Astrocyte of the hippocampus (primary cell): ENCODE measurements at regions not wholly inside any gene's neighbourhood (a gene's known extent, or its start where the extent isn't known, plus 50 kb on each side); places are given as distances from the start of the nearest gene placed in this dataset.
"Not testable (repeated sequence)": the region's sequence is repeated elsewhere in the genome, so short reads cannot be mapped to it uniquely, and the experiment has no call there.

Experiments used
- DNase-seq: peaks from one replicate; pipeline ENCODE4 v3.0.0; 2011; ENCODE audit warnings: low read depth, low spot score

- DNase-seq = no peak
These were observed 201.2 kb downstream of the BCHE start for GRCh38 chr3:165635791-165636683.

GRCh38 chr3:165624761-165625160, 212.5 kb downstream of the BCHE start:
- peak; percentile 5 for DNase-seq

DNA sequence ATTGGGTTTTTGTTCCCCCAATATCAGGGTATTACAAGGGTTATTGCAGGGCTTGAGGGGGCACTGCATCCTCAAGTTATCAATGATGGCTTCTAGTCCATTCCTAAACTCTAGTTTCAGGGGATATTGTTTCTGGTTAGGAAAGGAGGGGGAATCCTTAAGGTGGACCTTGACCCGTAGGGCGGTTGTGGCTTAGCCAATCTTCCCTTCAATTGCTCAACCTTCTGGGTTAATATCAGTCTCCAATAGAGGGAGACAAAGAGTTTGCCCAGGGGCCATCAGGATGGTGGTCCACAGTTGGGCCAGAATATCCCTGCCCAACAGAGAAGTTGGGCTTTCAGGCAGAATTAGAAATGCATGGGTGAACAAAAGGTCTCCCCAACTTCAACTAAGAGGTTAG, 214.9 kb downstream of the BCHE start:
- no peak for DNase-seq

DNA sequence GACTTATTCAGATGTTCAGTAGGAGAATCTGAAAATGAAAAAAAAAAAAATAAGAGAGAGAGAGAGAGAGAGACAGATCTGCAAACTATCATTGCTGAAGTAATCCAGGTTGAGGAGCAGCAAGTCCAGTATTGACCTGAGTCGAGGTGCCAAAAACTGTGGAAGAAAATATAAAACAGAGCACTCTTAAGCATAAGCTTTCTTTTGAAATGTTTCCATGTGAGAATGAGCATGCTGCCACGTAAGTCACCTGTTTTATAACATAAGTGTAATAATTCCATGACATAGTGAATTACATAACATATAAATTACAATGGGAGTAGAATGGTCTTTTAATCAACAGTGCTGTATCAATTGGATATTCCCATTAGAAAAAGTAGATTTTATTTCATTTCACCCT, 218.2 kb downstream of the BCHE start:
- no peak for DNase-seq

- no peak for DNase-seq
These were observed 220.1 kb downstream of the BCHE start for GRCh38 chr3:165617134-165617533.

DNA sequence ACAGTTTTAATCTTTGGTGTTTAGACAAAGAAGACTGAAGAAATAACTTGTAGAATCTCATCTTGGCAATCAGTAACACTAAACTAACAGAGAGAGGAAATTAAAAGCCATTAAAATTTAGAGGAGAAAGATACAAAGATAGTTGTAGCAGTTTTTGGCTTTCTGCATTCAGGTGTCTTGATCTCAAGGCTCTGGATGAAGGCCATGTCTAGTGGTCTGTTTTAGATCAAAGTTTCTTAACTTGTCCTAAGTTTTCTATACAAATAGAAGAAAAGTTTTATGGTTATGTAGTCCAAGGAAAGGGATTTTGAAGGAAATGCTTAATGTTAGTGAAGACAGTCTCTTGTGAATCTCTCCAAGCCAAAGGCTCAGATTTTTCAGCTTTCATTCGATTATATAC, 222.9 kb downstream of the BCHE start:
- DNase-seq = no peak

DNA sequence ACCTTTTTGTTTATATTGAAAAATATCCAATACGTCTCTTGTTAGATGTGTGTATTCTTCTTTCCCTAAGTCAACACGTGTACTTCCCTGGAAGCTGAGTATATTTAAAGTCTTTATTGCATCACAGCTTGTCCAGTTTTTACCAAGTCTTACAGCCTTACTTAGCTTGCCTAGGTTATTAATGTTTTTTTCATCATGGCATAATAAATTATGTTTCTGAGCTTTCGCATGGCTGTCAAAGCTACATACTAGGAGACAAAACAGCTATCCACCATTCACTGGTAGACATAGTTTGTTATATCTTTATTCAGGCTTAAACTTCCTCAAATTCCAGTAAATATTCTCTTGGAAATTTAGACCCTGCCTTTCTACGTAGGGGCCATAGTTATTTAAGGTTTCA, 224.2 kb downstream of the BCHE start:
- no peak for DNase-seq

DNA sequence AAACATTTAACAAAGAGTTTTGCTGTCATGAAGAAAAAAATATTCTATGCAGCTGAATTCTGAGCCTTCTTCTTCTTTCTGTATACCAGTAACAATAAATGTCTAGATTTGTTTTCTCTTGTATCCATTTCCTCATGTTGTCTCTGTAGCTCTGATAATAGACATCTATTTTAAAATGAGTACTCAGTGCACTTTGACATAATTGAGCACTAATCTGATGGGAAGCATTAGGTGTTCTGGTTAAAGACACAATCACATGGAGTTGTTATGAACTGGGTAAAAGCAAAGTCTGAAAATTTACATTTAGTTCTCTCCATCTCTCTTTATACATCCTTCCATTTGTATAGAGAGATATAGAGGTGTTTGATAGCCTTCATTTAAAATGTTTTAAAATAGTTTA, 230.0 kb downstream of the BCHE start:
- no peak for DNase-seq

GRCh38 chr3:165603196-165603595, 234.0 kb downstream of the BCHE start:
- DNase-seq = no peak

GRCh38 chr3:165572566-165572965, 264.7 kb downstream of the BCHE start:
- DNase-seq = not testable (repeated sequence)

DNA sequence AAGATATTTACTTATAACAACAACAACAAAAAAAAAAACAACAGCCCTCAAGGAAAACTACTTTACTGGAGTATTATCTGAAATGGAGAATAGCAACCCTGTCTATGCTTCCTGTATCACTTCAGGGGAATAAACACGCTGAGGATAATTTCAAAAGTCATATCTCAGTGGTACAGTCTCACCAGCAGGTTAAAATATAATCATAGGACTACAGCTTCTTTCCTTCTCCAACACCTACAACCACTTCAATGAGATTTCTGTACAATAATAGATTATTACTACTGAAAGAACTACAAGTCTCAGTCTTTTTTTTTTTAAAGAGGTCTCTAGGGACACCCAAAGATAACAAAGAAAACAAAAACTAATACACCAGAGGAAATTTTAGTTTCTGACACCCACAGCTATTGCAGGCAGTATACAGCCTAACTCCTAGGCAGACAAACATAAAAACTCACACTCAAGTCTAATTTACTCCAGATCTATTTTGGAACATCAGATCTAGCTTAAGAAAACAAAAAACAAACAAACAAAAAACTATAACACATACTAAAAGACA, 268.2 kb downstream of the BCHE start:
- no peak for DNase-seq

DNA sequence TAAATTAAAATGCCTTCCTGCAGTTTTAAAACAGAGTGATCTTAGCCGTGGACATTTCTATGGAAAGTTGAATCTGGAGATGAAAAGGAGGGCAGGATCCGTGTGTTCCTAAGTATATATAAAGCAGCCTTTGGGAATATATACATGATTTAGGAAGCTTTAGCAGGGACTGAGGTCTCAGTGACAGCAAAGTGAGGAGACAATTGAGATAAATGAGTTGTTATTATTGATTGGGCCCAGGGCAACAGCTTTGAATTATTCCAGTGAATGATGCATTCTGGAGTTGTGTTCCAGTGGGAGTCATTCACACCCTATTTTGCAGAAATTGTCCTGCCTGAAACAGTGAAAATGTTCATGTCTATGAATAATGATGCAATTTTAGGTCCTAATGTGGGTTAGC, 281.4 kb downstream of the BCHE start:
- DNase-seq = no peak

- DNase-seq = no peak
These were observed 283.9 kb downstream of the BCHE start for GRCh38 chr3:165553371-165553770.

- no peak for DNase-seq
These were observed 287.6 kb downstream of the BCHE start for GRCh38 chr3:165549665-165550064.

DNA sequence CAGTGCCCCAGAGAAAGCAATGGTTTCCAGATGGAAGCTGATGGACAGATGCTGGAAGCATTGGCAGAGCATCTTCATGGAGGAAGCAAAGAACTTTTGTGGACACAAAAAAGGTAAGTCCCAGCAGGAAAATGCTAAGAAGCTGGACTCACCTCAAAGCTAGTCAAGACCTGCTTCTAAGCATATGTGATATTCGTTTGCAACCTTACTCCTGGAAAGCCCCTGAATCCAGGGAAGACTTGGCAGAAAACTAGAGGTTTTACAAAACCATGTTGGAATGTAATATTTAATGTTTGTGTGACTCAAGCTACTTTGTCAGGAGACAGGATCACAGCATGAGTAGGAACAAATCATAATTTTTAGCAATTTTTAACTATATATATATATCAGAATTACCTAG, 288.2 kb downstream of the BCHE start:
- DNase-seq = no peak

- no peak for DNase-seq
These were observed 292.2 kb downstream of the BCHE start for GRCh38 chr3:165545059-165545458.

DNA sequence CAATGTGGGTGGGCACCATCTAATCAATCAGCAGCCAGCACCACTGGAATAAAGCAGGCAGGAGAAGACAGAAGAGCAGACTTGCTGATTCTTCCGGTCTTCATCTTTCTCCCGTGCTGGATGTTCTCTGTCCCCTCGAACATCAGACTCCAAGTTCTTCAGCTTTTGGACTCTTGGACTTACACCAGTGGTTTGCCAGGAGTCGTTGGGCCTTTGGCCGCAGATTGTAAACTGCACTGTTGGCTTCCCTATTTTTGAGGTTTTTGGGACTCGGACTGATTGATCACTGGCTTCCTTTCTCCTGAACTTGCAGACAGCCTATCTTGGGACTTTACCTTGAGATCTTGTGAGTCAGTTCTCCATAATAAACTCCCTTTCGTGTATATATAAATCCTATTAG, 292.8 kb downstream of the BCHE start:
- DNase-seq = no peak

DNA sequence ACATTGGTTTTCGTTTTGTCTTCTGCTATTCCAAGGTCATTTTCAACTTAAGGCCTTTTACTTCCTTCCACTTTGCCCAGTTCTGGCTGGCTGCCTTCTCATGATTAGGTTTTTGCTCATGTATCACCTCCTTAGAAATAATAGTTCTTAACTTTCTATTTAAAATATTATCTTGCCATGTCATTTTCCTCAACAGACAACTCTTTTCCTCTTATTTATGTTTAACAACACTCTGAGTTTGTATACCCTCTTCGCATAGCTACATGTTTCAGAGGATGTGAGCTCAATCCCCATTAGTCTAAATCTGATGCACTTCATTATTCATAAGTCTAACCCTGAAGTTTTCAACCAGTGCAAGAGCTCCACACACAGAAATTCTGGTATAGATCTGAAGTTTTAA, 299.1 kb downstream of the BCHE start:
- DNase-seq = no peak

GRCh38 chr3:165532851-165533250, 304.4 kb downstream of the BCHE start:
- DNase-seq = no peak

GRCh38 chr3:165529451-165529850, 307.8 kb downstream of the BCHE start:
- DNase-seq = no peak

DNA sequence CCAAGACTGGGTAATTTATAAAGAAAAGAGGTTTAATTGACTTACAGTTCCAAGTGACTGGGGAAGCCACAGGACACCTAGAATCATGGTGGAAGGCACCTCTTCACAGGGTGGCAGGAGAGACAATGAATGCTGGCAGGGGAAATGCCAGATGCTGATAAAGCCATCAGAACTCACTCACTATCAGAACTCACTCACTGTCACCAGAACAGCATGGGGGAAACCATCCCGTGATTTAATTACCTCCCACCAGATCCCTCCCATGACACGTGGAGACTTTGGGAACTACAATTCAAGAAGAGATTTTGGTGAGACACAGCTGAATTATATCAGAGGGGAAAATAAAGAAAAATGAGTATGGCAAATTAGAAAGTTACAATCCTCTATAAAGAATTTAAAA, 310.9 kb downstream of the BCHE start:
- no peak for DNase-seq

DNA sequence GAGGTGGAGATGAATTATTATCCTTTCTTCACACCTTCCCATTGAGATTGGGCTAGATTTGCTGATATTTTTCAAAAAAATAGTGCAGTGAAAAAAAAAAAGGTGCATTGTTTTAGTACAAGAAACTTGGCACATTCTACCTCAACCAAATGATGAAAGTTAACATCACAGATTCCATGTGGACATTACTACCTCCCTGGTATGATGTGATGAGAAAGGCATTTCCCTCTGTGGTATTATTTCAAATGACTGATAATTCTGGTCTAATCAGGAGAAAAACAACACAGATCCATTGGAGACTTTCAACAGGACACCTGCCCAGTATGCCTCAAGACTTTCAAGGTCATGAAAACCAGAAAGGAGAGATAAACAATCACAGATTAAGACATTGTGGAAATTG, 313.4 kb downstream of the BCHE start:
- DNase-seq = peak; percentile 37

DNA sequence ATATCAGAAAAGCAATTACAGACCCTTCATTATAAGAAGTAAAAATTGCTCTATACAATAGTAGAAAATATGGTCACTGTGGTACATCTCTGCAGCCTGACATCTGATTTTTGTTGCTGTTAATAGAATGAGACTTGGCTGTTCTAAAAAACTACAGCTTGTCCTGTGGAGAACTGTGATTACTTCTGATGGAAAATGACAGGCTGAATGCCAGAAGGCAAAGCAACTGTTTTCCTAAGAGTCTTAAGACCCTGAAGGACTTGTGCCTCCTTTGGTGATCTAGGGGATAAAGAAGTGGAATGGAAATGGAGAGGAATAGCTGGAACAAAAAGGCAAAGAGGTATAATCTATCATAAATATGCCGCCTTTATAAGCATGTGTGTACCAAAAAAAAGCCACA, 314.8 kb downstream of the BCHE start:
- DNase-seq = no peak
